ENCODE measurements at regions not wholly inside any gene's neighbourhood (a gene's known extent, or its start where the extent isn't known, plus 50 kb on each side); places are given as distances from the start of the nearest gene placed in this dataset.
"Not testable (repeated sequence)": the region's sequence is repeated elsewhere in the genome, so short reads cannot be mapped to it uniquely, and the experiment has no call there.

DNA sequence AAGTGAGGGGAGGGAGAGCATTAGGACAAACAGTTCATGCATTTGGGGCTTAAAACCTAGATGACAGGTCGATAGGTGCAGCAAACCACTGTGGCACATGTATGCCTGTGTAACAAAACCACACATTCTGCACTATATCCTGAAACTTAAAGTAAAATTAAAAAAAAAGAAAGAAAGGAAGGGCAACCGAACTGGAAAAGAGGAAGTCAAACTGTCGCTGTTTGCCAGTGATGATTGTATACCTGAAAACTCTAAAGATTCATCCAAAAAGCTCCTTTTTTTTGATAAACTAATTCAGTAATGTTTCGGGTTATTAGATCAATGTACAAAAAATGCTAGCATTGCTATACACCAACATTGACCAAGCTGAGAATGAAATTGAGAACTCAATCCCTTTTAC lies 259.0 kb upstream of the ALG10 start:
- Mint-ChIP-seq H3K9me3 (ENCODE audit: low read depth) (no peaks in the 10 kb centered on the region), H3K36me3 (ENCODE audit: insufficient read depth) (no peaks in the 10 kb centered on the region), H3K4me3 (ENCODE audit: low read depth) (no peak overlapping the region), H3K27me3 (no peaks in the 10 kb centered on the region), H3K27ac (no peak overlapping the region), H3K4me1 (ENCODE audit: low read depth) (no peaks in the 10 kb centered on the region)
- no peak for DNase-seq (ENCODE audit: low spot score, unreplicated experiment)
- TF ChIP-seq, protein P1, sequence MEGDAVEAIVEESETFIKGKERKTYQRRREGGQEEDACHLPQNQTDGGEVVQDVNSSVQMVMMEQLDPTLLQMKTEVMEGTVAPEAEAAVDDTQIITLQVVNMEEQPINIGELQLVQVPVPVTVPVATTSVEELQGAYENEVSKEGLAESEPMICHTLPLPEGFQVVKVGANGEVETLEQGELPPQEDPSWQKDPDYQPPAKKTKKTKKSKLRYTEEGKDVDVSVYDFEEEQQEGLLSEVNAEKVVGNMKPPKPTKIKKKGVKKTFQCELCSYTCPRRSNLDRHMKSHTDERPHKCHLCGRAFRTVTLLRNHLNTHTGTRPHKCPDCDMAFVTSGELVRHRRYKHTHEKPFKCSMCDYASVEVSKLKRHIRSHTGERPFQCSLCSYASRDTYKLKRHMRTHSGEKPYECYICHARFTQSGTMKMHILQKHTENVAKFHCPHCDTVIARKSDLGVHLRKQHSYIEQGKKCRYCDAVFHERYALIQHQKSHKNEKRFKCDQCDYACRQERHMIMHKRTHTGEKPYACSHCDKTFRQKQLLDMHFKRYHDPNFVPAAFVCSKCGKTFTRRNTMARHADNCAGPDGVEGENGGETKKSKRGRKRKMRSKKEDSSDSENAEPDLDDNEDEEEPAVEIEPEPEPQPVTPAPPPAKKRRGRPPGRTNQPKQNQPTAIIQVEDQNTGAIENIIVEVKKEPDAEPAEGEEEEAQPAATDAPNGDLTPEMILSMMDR (IDR thresholded peaks at IDR 0.05; ENCODE audit: unreplicated experiment) = no peak

DNA sequence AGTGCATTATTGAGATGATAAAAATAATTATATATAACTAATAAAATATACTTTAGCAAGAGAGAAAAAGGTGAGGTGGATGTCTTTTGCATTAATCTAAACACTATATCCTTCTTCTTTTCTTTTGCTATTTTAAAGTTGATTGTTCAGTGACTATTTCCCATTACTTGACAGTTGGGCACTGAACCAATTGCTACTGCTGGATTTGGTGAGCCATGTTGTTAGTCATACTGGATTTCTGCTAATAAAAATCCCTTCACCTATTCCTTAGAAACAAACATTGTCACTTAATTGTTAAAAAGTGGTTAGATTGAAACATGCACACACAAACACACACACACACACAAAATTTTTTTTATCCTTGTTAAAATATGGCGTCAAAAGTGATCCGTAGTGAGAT lies 251.6 kb upstream of the ALG10 start:
- no peak overlapping the region for H3K4me3 Mint-ChIP-seq (ENCODE audit: low read depth)
- H3K36me3 Mint-ChIP-seq (ENCODE audit: insufficient read depth) = peaks cover 2% of the 10 kb centered on the region
- no peak overlapping the region for H3K27ac Mint-ChIP-seq
- TF ChIP-seq, protein P1 (IDR thresholded peaks at IDR 0.05; ENCODE audit: unreplicated experiment) = no peak
- no peaks in the 10 kb centered on the region for H3K4me1 Mint-ChIP-seq (ENCODE audit: low read depth)
- H3K27me3 Mint-ChIP-seq = no peaks in the 10 kb centered on the region
- no peak for DNase-seq (ENCODE audit: low spot score, unreplicated experiment)
- H3K9me3 Mint-ChIP-seq (ENCODE audit: low read depth) = peaks cover 19% of the 10 kb centered on the region

DNA sequence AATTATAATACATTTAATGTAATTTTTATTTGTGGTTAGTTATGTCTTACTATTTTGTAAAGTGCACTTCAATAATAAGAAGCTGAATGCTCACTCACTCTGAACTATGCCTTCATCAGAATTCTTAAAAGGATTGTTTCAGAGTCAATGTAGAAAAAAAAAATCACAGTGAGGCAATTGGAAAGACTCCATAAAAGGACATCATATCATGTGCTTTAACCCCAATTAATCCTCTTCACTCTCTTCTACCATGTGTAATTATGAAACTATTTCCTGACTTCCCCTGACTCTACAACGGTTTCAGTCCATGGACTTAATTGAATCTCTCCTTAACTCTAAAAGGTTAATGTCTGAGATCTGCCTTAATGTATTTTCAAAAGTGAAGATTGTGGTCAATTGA lies 250.4 kb upstream of the ALG10 start:
- TF ChIP-seq, protein P1 (IDR thresholded peaks at IDR 0.05; ENCODE audit: unreplicated experiment) = no peak
- H3K4me3 Mint-ChIP-seq (ENCODE audit: low read depth) = no peak overlapping the region
- no peaks in the 10 kb centered on the region for H3K4me1 Mint-ChIP-seq (ENCODE audit: low read depth)
- DNase-seq (ENCODE audit: low spot score, unreplicated experiment) = no peak
- no peak overlapping the region for H3K27ac Mint-ChIP-seq
- H3K27me3 Mint-ChIP-seq = no peaks in the 10 kb centered on the region
- peaks cover 2% of the 10 kb centered on the region for H3K36me3 Mint-ChIP-seq (ENCODE audit: insufficient read depth)
- peaks cover 19% of the 10 kb centered on the region for H3K9me3 Mint-ChIP-seq (ENCODE audit: low read depth)

GRCh38 chr12:33773091-33773490 lies 249.2 kb upstream of the ALG10 start:
- not testable (repeated sequence) for H3K36me3 Mint-ChIP-seq (ENCODE audit: insufficient read depth); H3K4me1 Mint-ChIP-seq (ENCODE audit: low read depth); H3K27ac Mint-ChIP-seq; H3K27me3 Mint-ChIP-seq; H3K4me3 Mint-ChIP-seq (ENCODE audit: low read depth); DNase-seq (ENCODE audit: low spot score, unreplicated experiment)
- peaks cover 19% of the 10 kb centered on the region for H3K9me3 Mint-ChIP-seq (ENCODE audit: low read depth)

DNA sequence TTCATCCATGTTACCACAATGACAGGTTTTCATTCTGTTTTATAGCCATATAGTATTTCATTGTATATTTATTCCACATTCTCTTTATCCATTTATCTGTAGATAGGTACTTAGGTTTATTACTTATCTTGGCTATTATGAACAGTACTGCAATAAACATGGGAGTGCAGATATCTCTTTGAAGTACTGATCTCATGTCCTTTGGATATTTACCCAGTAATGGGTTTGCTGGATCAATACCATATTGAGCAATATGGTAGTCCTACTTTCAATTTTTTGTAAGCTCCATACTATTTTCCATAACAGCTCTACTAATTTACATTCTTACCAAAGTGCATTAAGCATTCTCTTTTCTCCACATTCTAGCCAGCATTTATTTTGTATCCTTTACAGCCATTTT lies 235.8 kb upstream of the ALG10 start:
- no peak for DNase-seq (ENCODE audit: low spot score, unreplicated experiment)
- no peak overlapping the region for H3K27ac Mint-ChIP-seq
- H3K4me3 Mint-ChIP-seq (ENCODE audit: low read depth) = no peak overlapping the region
- no peaks in the 10 kb centered on the region for H3K4me1 Mint-ChIP-seq (ENCODE audit: low read depth)
- peaks cover 5% of the 10 kb centered on the region for H3K9me3 Mint-ChIP-seq (ENCODE audit: low read depth)
- no peaks in the 10 kb centered on the region for H3K36me3 Mint-ChIP-seq (ENCODE audit: insufficient read depth)
- H3K27me3 Mint-ChIP-seq = no peaks in the 10 kb centered on the region
- TF ChIP-seq, protein P1 (IDR thresholded peaks at IDR 0.05; ENCODE audit: unreplicated experiment) = no peak

DNA sequence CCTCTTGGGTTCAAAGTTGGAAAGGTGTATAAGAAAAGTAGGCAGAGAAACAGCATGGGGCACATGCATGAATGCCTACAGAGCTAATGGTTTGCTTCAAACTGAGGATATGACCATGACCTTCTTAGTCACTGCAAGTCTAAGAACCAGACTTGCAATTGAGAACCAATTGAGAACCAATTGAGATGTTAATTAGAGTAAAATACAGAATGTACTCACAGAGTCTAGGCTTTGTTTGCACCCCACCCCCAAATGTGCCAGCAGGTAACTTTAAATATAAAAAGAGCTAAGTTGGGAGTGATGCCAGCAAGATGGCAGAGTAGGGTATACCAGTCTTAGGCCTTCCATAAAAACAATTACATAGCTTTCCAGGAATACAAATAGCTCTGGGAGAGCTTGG lies 227.3 kb upstream of the ALG10 start:
- peaks cover 9% of the 10 kb centered on the region for H3K9me3 Mint-ChIP-seq (ENCODE audit: low read depth)
- no peaks in the 10 kb centered on the region for H3K36me3 Mint-ChIP-seq (ENCODE audit: insufficient read depth)
- TF ChIP-seq, protein P1 (IDR thresholded peaks at IDR 0.05; ENCODE audit: unreplicated experiment) = no peak
- no peak for DNase-seq (ENCODE audit: low spot score, unreplicated experiment)
- no peaks in the 10 kb centered on the region for H3K27me3 Mint-ChIP-seq
- H3K4me3 Mint-ChIP-seq (ENCODE audit: low read depth) = no peak overlapping the region
- no peak overlapping the region for H3K27ac Mint-ChIP-seq
- no peaks in the 10 kb centered on the region for H3K4me1 Mint-ChIP-seq (ENCODE audit: low read depth)
